HEK293T (cell line): ENCODE measurements at regions not wholly inside any gene's neighbourhood (a gene's known extent, or its start where the extent isn't known, plus 50 kb on each side); places are given as distances from the start of the nearest gene placed in this dataset.

Experiments used
- CTCF ChIA-PET: fragments of 350-600 bp; formaldehyde crosslinking; extraction: SDS; loops from one replicate; lab custom pipeline; 2021; ENCODE audit warnings: antibody characterized with exemption, inconsistent platforms; lab: Yijun Ruan, JAX
- POLR2A ChIA-PET: fragments of 350-600 bp; formaldehyde crosslinking; extraction: SDS; loops from one replicate; lab custom pipeline; 2020; ENCODE audit warnings: antibody characterized with exemption, inconsistent platforms; lab: Yijun Ruan, JAX
- DNase-seq: peaks from one replicate; pipeline ENCODE4 v3.0.0; 2012; ENCODE audit warnings: mixed read lengths; ENCODE audit errors: extremely low spot score
- ARNT ChIP-seq: fragments of 450-650 bp; IDR thresholded peaks from 2 replicates; pipeline ENCODE4 v1.6.1; 2017; ENCODE audit warnings: mild to moderate bottlenecking
- BHLHE40 ChIP-seq: fragments of 450-650 bp; IDR thresholded peaks from 2 replicates; pipeline ENCODE4 v1.6.1; 2016; ENCODE audit warnings: mild to moderate bottlenecking, moderate library complexity, borderline replicate concordance
- CTBP1 ChIP-seq: fragments of 450-650 bp; IDR thresholded peaks from 2 replicates; pipeline ENCODE4 v1.6.1; 2016; ENCODE audit warnings: borderline replicate concordance
- ELF4 ChIP-seq: fragments of 450-650 bp; IDR thresholded peaks from 2 replicates; pipeline ENCODE4 v1.6.1; 2017; ENCODE audit warnings: antibody characterized with exemption
- FOXA1 ChIP-seq: fragments of 450-650 bp; IDR thresholded peaks from 2 replicates; pipeline ENCODE4 v1.6.1; 2016; ENCODE audit warnings: mild to moderate bottlenecking
- FOXK2 ChIP-seq: fragments of 450-650 bp; IDR thresholded peaks from 2 replicates; pipeline ENCODE4 v1.6.1; 2016; ENCODE audit warnings: mild to moderate bottlenecking
- FOXM1 ChIP-seq: fragments of 450-650 bp; IDR thresholded peaks from 2 replicates; pipeline ENCODE4 v1.6.1; 2017; ENCODE audit warnings: mild to moderate bottlenecking, borderline replicate concordance
- HDGF ChIP-seq: fragments of 450-650 bp; IDR thresholded peaks from 2 replicates; pipeline ENCODE4 v1.6.1; 2017; ENCODE audit warnings: antibody characterized with exemption, borderline replicate concordance
- L3MBTL2 ChIP-seq: fragments of 450-650 bp; conservative IDR thresholded peaks from 2 replicates; pipeline ENCODE4 v1.6.1; 2016; ENCODE audit warnings: mild to moderate bottlenecking
- LEF1 ChIP-seq: fragments of 450-650 bp; IDR thresholded peaks from 2 replicates; pipeline ENCODE4 v1.6.1; 2017; ENCODE audit warnings: mild to moderate bottlenecking, borderline replicate concordance
- NFRKB ChIP-seq: fragments of 450-650 bp; IDR thresholded peaks from 2 replicates; pipeline ENCODE4 v1.6.1; 2016; ENCODE audit warnings: mild to moderate bottlenecking, moderate library complexity
- PKNOX1 ChIP-seq: fragments of 450-650 bp; IDR thresholded peaks from 2 replicates; pipeline ENCODE4 v1.6.1; 2016
- SP1 ChIP-seq: fragments of 450-650 bp; IDR thresholded peaks from 2 replicates; pipeline ENCODE4 v1.6.1; 2017
- SUZ12 ChIP-seq: fragments of 450-650 bp; IDR thresholded peaks from 2 replicates; pipeline ENCODE4 v1.6.1; 2016; ENCODE audit warnings: mild to moderate bottlenecking
- TARDBP ChIP-seq: fragments of 450-650 bp; IDR thresholded peaks from 2 replicates; pipeline ENCODE4 v1.6.1; 2016
- ZNF384 ChIP-seq: fragments of 450-650 bp; IDR thresholded peaks from 2 replicates; pipeline ENCODE4 v1.6.1; 2016

DNA sequence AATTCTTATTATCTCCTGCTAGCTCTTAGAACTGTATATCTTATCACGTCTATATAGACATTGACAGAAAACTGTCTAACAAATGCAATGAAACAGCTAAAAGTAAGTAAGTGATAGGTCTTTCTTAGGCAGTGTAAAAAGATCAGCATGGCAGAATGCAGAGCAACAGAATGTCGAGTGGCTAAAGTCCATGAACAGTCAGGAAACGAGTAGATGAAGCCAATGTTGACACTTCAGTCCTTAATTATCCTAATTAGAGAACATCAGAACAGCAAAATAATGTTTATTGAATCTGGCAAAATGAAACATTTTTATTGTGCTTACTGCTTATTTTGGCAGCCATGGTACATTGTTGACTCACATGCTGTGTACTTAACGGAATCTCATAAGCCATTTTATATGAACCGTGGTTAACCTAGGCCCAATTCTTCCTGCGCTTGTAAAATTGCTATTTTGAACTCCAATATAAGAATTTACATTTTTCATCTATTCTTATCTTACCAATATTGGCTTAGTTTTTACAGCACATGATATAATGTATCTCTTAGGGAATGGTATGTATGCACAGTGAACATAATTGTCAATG, 748.1 kb downstream of the DACH1 start:
- ChIA-PET CTCF (no interaction called here), POLR2A (no interaction called here)
- DNase-seq = no peak
- TF ChIP-seq L3MBTL2 (no peak), HDGF (no peak), ZNF384 (no peak), PKNOX1 (no peak), FOXM1 (no peak), LEF1 (no peak), SP1 (no peak), FOXK2 (no peak), CTBP1 (no peak), TARDBP (no peak), ELF4 (no peak), FOXA1 (no peak), NFRKB (no peak), ARNT (no peak), SUZ12 (no peak), BHLHE40 (no peak)

DNA sequence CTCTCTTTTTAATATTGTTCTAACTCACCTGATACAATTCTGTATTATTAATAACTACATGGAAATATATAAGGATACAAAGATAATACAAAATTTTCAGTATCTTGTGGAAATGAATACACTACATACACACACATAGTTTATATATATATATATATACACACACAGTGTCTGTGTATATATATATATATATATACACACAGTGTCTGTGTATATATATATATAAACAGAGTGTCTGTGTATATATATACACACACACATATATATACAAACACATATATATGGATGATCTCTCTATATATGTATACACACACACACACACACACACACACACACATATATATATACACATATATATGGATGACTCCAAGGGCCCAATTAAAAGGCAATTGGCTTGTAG, 749.1 kb downstream of the DACH1 start:
- POLR2A ChIA-PET = no interaction called here
- TF ChIP-seq SUZ12 (no peak), L3MBTL2 (no peak), HDGF (no peak)
- no peak for DNase-seq
- CTCF ChIA-PET = interaction anchor here (0.6 kb wide), 1 partner anchor 746 kb away, joined by 3 read pairs; no protein-coding TSS in a partner anchor

DNA sequence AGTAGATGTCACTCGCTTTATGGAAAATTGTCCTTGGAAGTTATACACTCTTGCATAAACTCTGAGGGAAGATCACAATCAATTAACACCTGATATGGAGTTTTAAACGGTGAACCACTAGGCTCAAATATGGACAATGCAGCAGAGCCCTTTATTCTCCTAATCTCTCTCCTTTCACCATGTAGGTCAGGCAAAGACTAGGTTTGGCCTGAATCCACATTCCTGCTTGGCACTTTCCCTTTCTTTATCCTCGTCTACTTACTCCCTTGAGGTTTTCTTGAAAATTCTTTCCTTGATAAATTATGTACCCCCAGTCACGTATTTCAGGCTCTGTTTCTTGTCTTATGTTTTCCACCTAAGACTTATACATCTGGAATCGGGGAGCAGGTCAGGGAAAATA, 751.7 kb downstream of the DACH1 start:
- TF ChIP-seq FOXA1 (no peak), SUZ12 (no peak), FOXM1 (no peak), PKNOX1 (no peak)
- DNase-seq = no peak
- ChIA-PET POLR2A (no interaction called here), CTCF (no interaction called here)

GRCh38 chr13:71096421-71096820, 770.6 kb downstream of the DACH1 start:
- TF ChIP-seq PKNOX1 (no peak), FOXM1 (no peak), TARDBP (no peak), CTBP1 (no peak), BHLHE40 (no peak), HDGF (no peak), SUZ12 (no peak), LEF1 (no peak), SP1 (no peak), FOXA1 (no peak), L3MBTL2 (no peak), ZNF384 (no peak), FOXK2 (no peak), ELF4 (no peak)
- POLR2A ChIA-PET = no interaction called here
- no peak for DNase-seq
- CTCF ChIA-PET = no interaction called here

DNA sequence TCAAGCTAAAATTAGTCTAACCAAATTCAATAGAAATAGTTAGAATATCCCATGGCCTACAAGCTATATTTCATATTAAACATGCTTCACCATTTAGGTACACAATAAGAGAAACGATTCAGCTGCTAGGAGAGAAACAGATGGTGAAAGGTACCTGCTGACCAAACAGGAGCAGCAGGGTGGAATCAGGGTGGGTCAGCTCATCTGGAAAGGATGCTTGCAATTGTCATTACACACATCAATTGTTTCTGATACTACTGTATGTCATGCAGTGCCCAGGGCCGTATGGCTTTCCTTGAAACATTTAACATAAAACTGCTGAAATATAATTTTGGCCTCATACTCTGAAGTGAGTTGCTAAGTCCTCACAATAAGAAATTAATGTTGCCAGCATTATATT, 776.0 kb downstream of the DACH1 start:
- ChIA-PET CTCF (no interaction called here), POLR2A (no interaction called here)
- no peak for TF ChIP-seq LEF1
- TF ChIP-seq SP1 = no peak
- no peak for TF ChIP-seq ARNT
- TF ChIP-seq PKNOX1 = no peak
- TF ChIP-seq CTBP1 = no peak
- TF ChIP-seq ZNF384 = no peak
- no peak for TF ChIP-seq FOXK2
- no peak for TF ChIP-seq NFRKB
- TF ChIP-seq SUZ12 = no peak
- no peak for TF ChIP-seq HDGF

GRCh38 chr13:71089056-71089455, 777.9 kb downstream of the DACH1 start:
- DNase-seq = no peak
- POLR2A ChIA-PET = no interaction called here
- CTCF ChIA-PET = no interaction called here
- TF ChIP-seq HDGF (no peak), FOXM1 (no peak), ELF4 (no peak), SUZ12 (no peak), NFRKB (no peak), L3MBTL2 (no peak), PKNOX1 (no peak), ZNF384 (no peak), SP1 (no peak), LEF1 (no peak), CTBP1 (no peak), BHLHE40 (no peak), FOXA1 (no peak)

More for the DNA sequence above, 776.0 kb downstream of the DACH1 start:
- DNase-seq = no peak
